Nephron (organoid): ENCODE measurements at regions not wholly inside any gene's neighbourhood (a gene's known extent, or its start where the extent isn't known, plus 50 kb on each side); places are given as distances from the start of the nearest gene placed in this dataset.

ENCODE experiments used
- H3K27ac Mint-ChIP-seq, 3 experiments: 2 replicates each; pipeline ENCODE4 v1.8.0; 2020; ENCODE audit warnings: mixed read lengths in 3 of 3, mild to moderate bottlenecking in 2 of 3, moderate library complexity in 1 of 3
- H3K27me3 Mint-ChIP-seq: 2 replicates; pipeline ENCODE4 v1.8.0; 2021; ENCODE audit warnings: low read depth, mild to moderate bottlenecking, moderate library complexity, mixed read lengths
- H3K36me3 Mint-ChIP-seq: 2 replicates; pipeline ENCODE4 v1.8.0; 2020; ENCODE audit warnings: low read depth, mixed read lengths
- H3K4me1 Mint-ChIP-seq: 2 replicates; pipeline ENCODE4 v1.8.0; 2020; ENCODE audit warnings: mixed read lengths
- H3K4me3 Mint-ChIP-seq, 3 experiments: 2 replicates each; pipeline ENCODE4 v1.8.0; 2020; ENCODE audit warnings: mild to moderate bottlenecking in 3 of 3, mixed read lengths in 3 of 3, moderate library complexity in 2 of 3
- H3K9me3 Mint-ChIP-seq: 2 replicates; pipeline ENCODE4 v1.8.0; 2020; ENCODE audit warnings: mixed read lengths
- TF ChIP-seq, protein P1 (sequence below), 3 experiments: fragments of 200-600 bp; sonication (generic); IDR thresholded peaks; one replicate each; pipeline ENCODE4 v1.5.0; 2021; ENCODE audit warnings: antibody characterized with exemption in 3 of 3; ENCODE audit not compliant: unreplicated experiment in 3 of 3

GRCh38 chr12:127655691-127656090 is 611.3 kb upstream of the TMEM132C start:
- Mint-ChIP-seq H3K4me1 (no peaks in the 10 kb centered on the region), H3K27ac (no peak overlapping the region), H3K4me3 (no peak overlapping the region), H3K9me3 (no peaks in the 10 kb centered on the region), H3K36me3 (no peaks in the 10 kb centered on the region), H3K27me3 (peaks cover 11% of the 10 kb centered on the region)
- TF ChIP-seq, protein P1, sequence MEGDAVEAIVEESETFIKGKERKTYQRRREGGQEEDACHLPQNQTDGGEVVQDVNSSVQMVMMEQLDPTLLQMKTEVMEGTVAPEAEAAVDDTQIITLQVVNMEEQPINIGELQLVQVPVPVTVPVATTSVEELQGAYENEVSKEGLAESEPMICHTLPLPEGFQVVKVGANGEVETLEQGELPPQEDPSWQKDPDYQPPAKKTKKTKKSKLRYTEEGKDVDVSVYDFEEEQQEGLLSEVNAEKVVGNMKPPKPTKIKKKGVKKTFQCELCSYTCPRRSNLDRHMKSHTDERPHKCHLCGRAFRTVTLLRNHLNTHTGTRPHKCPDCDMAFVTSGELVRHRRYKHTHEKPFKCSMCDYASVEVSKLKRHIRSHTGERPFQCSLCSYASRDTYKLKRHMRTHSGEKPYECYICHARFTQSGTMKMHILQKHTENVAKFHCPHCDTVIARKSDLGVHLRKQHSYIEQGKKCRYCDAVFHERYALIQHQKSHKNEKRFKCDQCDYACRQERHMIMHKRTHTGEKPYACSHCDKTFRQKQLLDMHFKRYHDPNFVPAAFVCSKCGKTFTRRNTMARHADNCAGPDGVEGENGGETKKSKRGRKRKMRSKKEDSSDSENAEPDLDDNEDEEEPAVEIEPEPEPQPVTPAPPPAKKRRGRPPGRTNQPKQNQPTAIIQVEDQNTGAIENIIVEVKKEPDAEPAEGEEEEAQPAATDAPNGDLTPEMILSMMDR (IDR thresholded peaks at IDR 0.05; ENCODE audit: unreplicated experiment in 3 of 3), result no peak

DNA sequence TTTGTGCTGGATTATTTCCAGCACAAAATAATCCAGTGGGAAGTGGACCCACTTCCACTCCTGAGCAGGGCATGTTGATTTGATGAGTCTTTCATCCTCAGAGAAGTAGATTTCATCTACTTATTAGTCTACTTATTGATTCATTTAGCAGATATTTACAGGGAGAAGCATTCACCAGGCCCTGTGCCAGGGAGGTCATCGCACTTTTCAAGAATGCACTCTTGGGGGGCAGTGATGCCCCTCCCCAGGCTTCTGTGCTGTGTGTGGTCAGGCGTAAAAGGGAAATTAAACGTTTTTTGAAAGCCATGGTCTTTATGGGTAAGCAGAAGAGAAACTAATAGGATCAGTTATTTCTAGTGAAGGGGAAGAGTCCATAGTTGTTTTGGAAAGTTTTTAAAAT is 610.7 kb upstream of the TMEM132C start:
- no peaks in the 10 kb centered on the region for H3K4me1 Mint-ChIP-seq
- H3K27me3 Mint-ChIP-seq, result peaks cover 9% of the 10 kb centered on the region
- no peak overlapping the region for H3K4me3 Mint-ChIP-seq
- TF ChIP-seq, protein P1 (IDR thresholded peaks at IDR 0.05; ENCODE audit: unreplicated experiment in 3 of 3), result no peak
- no peaks in the 10 kb centered on the region for H3K9me3 Mint-ChIP-seq
- H3K27ac Mint-ChIP-seq, result no peak overlapping the region
- no peaks in the 10 kb centered on the region for H3K36me3 Mint-ChIP-seq

- TF ChIP-seq, protein P1 (IDR thresholded peaks at IDR 0.05; ENCODE audit: unreplicated experiment in 3 of 3), result no peak
- no peak overlapping the region for H3K4me3 Mint-ChIP-seq
- no peak overlapping the region for H3K27ac Mint-ChIP-seq
- no peaks in the 10 kb centered on the region for H3K36me3 Mint-ChIP-seq
- H3K27me3 Mint-ChIP-seq, result peaks cover 7% of the 10 kb centered on the region
- no peaks in the 10 kb centered on the region for H3K9me3 Mint-ChIP-seq
- H3K4me1 Mint-ChIP-seq, result no peaks in the 10 kb centered on the region
These were observed 609.9 kb upstream of the TMEM132C start for GRCh38 chr12:127657036-127657435.

GRCh38 chr12:127660961-127661360 is 606.0 kb upstream of the TMEM132C start:
- Mint-ChIP-seq H3K27me3 (peaks cover 7% of the 10 kb centered on the region), H3K9me3 (no peaks in the 10 kb centered on the region), H3K27ac (no peak overlapping the region), H3K4me1 (no peaks in the 10 kb centered on the region), H3K36me3 (no peaks in the 10 kb centered on the region), H3K4me3 (no peak overlapping the region)
- TF ChIP-seq, protein P1 (IDR thresholded peaks at IDR 0.05; ENCODE audit: unreplicated experiment in 3 of 3), result no peak

DNA sequence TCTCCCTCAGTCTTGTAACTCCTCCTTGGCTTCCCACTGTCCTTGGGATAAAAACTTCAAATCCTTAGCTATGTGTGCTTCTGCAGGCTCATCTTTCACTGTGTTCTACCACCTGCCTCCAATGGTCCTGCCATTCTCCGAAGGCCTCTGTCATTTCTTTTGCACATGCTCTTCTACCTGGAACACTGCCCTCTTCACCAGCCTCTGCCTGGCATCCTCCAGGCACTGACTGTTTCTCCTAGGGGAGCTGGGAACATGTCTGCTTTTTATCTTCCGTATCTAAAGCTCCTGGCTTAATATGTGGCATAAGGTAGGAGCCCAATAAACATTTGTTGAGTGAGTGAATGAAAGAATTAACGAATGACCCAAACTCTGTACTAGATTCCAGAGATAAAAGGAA is 603.3 kb upstream of the TMEM132C start:
- H3K36me3 Mint-ChIP-seq, result no peaks in the 10 kb centered on the region
- peaks cover 12% of the 10 kb centered on the region for H3K27me3 Mint-ChIP-seq
- H3K4me1 Mint-ChIP-seq, result no peaks in the 10 kb centered on the region
- no peak overlapping the region for H3K27ac Mint-ChIP-seq
- no peaks in the 10 kb centered on the region for H3K9me3 Mint-ChIP-seq
- TF ChIP-seq, protein P1 (IDR thresholded peaks at IDR 0.05; ENCODE audit: unreplicated experiment in 3 of 3), result no peak
- no peak overlapping the region for H3K4me3 Mint-ChIP-seq

GRCh38 chr12:127664901-127665300 is 602.1 kb upstream of the TMEM132C start:
- Mint-ChIP-seq H3K36me3 (no peaks in the 10 kb centered on the region), H3K4me3 (no peak overlapping the region), H3K9me3 (no peaks in the 10 kb centered on the region), H3K4me1 (no peaks in the 10 kb centered on the region), H3K27me3 (peaks cover 16% of the 10 kb centered on the region), H3K27ac (no peak overlapping the region)
- TF ChIP-seq, protein P1 (IDR thresholded peaks at IDR 0.05; ENCODE audit: unreplicated experiment in 3 of 3), result no peak
